Embryonic facial prominence (tissue), 1 donor: ENCODE measurements at regions not wholly inside any gene's neighbourhood (a gene's known extent, or its start where the extent isn't known, plus 50 kb on each side); places are given as distances from the start of the nearest gene placed in this dataset.

ENCODE experiments used
- DNase-seq: peaks from one replicate; pipeline ENCODE4 v3.0.0-alpha.2; 2016; ENCODE audit errors: extremely low spot score

DNA sequence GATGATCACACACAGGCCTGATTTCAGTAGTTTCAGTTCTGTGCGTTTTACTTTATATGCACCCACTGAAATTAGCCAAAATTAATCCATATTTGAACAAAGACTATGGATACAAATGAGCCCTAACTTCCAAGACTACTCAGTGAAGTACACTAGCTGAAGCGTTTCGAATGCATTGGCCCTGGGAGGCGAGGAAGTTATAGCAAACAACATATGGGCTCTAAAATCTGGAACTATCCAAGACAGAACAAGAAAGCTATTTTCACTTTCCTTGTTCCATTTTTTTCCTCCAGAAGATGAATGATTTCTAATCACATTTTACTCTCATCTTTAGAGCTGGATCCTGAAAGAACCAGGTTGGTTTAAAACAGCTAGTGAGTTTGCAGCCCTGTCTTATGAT is 399.4 kb upstream of the HNRNPA3 start:
- DNase-seq: no peak

DNA sequence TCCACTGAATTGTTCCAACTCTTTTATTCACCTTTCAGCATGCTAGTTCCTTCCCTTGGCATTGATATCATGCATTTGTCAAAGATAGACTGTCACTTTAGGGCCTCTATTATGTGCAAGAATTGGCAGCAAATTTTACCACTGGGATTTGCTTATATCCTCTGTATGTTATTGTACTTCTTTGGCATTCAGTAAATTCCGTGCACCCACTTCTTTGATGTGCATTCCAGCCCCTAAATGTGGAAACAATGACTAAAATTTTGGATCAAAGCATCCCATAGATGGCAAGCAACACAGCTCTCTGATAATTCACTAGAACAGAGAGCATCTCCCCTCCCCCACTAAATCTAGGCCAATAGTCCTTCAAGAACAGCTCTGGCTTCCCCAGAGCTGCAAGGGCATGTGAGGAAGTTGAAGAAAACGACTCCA is 399.0 kb upstream of the HNRNPA3 start:
- DNase-seq: no peak

DNA sequence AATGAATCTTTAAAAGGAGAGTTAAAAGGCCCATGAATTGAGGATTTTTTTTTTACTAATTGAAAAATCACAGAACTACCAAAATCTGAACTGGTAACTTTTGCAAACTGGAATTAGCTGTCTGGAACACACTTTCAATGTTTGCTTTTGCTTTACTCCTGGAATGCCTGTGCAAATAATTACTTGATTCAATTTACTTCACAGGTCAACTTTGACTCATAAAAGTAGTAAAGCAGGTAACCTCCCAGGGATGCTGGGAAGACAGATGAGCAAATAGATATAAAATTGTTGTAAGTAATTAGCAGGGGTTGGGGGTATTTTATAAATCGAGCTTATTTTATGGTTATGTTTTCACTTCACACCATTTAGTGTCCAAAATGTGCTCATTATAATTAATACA is 398.3 kb upstream of the HNRNPA3 start:
- no peak for DNase-seq

DNA sequence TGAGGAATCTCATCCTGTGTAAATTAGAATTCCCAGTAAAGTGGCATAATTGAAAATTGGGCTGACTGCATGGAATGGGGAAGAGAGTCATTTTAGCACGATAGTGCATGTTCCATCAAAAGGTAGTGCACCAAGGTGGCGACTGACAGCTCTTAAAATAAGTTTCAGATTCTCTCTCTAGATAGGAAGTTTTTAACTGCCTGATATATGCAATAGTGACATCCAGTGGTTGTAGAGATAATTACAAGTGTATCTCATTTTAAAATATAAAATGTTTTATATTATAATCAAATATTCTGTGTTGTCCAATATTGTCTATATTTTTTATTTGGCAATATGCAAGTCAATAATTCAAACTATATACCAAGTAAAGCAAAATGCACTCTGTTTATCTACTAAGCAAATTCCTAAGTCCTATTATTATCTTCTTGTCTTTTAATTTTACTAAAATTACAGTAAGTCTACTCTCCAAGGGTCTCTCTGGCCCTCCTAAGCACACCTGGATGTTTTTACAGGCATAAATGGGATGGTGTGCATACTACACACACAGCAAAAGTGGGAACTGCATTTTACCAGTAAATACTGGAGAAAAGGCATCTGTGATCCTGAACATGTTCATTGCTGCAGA is 397.7 kb upstream of the HNRNPA3 start:
- peak; percentile 59 for DNase-seq

DNA sequence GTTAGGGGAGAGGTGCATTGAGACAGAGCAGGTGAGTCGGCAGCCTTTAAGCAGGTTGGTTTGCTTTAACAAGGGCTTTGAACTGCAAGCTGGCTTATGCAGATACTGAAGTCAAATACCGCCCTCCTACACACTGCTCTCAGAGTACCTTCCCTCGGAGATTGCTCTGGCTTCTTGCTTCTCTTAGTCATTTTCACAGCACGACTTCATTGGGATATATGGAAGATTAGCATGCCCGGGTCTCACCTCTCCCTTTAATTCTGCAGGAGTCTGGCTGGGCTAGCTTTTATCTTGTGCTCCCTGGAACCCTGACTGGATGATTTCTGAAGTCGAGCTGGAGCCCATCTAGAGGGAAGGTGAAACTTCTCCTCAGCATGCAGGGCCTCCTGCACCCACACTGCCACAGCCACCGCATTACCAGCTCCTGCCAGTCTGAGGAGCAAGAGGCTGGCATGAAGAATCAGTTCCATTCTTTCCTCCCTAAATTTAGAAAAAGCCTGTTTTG is 395.5 kb upstream of the HNRNPA3 start:
- DNase-seq: no peak

DNA sequence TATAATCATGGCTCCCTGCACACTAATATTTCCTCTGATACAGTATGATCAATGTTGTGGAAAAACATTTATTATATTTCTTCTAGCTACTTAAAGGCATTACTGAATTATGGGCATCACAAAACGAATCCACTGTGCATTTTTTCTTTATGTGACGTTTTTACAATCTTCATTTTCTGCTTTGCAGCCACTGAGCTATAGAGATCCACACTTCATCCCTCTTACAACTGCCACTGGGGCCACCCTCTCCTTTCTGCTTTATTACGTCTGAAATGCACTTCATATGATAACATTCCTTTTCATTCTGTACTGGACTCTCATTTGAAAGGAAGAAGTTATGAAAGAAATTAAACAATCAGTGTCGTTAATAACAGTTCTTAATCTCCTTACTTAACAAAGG is 394.5 kb upstream of the HNRNPA3 start:
- no peak for DNase-seq

DNA sequence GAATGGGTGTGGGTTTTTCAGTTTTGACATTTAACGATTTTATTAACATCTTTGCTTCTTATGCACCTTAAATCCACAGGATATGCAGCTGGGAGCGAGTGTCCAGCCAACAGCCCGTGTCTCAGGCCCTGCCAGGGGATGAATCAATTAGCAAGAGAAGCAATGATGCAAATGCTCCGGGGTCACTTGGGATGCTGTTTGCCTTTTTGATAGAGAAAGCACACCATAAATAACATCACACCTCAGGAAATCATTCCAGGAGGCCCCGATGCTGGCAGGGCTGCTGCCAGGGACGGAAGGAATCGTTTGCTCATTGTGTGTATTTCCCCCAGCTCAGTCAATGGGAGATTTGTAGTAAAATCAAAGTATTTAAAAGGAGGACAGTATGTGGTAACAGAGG is 394.0 kb upstream of the HNRNPA3 start:
- DNase-seq: no peak

DNA sequence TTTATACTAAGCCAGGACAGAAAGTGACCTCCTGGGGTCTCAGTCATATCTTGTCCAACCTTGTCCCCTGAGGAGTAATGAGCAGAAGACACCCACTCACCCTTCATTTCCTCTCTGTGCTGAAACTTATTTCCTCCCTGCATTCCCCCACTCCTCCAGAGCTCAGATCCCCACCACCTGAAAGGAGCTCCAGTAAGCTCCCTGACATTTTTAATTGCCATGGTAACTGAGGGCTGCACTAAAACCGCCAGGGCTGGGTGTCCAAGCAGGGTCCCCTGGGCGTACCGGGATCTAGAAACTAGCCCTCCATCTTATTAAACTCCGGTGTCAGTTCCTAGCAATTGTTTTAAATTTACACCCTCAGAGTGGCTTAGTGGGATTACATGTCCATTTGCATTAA is 393.3 kb upstream of the HNRNPA3 start:
- DNase-seq: no peak

DNA sequence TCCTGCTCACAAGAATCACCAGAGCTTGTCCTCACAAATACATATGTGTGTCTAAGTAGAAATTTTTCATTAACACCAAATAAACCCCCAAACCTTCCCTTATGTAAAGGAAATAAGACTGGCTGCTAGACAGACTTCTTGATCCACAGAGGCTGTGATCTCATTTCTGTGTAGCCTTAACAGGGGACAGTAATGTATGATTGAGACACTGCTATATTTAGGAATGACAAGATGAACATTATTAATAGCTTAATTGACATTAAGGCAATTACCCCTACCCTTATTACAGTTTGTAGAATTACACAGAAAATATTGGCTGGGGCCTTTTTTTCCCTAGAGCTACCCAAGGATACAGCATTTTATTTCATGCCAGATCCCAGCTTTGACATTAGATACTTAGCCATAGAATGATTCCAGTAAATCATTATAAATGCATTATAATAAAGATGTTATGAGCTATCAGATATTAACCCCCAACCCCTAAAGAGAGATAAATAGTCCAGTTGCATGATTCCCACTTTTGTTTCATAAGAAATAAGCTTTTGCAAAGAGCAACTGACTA is 392.1 kb upstream of the HNRNPA3 start:
- no peak for DNase-seq

DNA sequence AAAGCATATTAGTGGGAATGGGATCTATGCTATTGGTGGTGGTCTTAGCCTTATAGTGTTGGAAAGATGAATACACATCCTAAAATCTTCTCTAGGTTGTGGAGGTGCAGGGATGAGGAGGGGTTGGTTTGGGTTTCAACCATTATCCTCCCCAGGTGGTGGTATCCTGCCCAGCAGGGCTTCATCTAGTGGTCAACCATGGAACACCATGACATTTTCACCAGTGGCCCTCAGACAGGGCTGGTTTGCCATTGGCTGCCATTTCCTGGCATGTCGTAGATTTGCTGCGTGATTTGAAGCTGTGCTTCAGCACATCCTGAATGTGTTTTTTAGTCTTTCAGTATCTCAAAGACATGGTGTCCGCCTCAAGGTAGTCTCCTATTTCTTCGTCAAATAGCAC is 391.2 kb upstream of the HNRNPA3 start:
- DNase-seq: no peak

DNA sequence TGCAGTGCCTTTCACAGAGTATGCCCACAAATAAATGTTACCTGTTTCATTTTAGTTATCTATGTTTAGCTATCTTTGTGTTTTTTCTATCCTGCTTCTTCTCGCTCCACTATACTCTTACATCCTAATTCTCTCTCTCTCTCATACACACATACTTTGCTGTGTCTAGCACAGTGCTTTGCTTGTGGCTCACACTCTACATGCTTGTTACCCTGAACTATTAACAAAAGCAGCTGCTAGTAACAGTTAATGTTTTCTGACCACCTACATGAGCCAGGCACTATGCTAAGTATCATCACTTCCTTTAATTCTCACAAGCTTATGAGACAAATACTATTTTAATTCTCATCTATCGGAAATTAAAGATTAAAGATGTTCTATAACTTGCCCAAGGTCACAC is 390.5 kb upstream of the HNRNPA3 start:
- DNase-seq: no peak

DNA sequence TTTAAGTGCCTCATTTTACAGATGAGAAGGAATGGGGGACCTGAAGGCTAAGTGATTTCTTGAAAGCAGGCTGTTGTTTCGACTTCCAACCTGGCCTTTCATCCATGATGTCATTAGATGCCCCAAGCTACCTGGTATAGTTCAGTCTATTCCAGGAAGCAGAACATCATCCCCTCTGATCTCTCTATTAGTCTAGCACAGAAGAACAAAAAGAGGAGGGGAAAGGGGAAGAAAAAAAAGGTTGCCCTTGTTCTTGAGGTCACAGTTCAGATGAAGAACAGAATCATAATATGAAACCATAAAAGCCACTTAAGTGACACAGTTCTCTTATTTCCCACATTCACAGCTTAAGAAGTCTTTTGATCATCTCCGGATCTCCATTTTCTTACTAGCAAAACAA is 386.2 kb upstream of the HNRNPA3 start:
- DNase-seq: no peak

DNA sequence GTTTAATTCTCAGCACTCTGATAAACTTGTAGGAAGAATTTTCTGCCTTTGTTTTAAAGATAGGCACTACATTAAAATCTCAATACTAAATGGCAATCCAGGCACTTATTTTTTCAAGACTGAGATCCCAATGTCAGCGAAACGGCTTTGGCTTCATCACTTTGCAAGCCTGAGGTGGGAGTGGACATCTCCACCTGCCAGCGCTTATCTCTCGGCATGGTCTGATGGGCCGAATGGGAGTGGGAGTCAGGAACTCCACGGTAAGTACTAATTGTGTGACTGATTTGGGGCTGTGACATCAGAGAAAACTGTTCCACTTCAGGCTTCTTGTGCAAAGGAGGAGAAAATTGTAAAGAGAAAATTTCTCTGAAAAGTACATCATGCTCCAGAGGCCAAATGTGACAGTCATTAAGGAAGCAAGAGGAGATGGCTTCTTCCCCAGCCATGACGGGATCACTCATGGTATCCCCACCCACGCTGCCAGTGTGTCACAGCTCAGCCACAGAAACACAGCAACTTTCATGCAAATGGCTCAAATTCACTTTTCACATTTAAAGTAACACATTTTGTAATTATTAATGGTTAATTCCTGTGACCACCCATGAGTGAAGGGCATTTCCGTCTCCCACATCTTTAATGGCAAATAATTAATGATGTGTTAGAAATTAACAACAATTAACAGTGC is 385.5 kb upstream of the HNRNPA3 start:
- DNase-seq: no peak

DNA sequence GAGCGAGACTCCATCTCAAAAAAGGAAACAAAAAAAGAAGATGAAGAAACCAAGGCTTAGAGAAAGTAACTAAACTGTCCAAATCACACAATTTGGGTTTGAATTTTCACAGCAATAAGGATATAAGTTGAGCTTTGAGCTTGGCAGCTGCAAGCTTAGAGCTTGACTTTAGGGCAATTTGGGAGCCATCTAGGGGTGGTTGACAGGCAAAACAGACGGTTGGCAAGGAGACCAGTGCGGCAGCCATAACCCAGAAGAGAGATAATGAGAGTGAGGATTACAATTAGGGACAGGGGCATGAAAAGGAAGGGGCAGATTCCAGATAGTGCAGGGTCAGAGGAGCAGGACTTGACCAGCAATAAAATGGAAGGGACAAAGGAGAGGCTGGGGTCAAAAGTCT is 382.2 kb upstream of the HNRNPA3 start:
- no peak for DNase-seq

DNA sequence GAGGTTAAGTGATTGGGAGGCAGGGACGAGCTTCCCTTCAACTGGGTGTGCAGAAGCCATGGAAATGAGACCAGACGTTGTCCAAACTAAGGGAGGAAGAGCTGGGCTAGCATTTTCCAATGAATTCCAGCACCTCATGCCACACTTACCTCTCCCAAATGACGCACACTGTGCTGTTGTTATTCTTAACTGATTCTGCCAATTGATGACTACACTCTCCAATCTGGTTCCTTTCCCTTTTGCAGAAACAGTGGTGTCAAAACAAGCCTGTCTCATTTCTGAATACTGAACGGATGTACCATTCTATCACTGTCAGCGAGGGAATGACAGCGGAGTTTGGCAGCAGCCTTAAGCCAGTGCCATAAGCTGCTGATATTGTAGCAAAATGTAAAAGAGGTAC is 380.5 kb upstream of the HNRNPA3 start:
- no peak for DNase-seq

DNA sequence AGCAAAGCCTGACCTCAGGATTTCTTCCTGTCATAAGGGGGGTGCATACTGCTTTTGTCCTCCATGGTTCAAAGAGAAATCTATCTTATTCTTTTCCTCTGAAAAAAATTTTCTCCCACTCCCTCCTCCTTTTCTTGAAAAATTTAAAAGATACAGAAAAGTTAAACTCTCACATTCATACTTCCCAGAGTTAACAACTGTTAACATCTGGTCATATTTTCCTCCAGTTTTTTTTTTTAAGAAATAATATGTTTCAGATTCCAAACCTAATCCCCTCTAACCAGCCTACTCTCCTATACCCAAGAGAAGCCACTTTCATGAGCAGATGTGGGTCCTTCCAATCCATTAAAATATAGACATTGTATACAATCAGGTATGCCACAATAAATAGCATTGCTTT is 378.9 kb upstream of the HNRNPA3 start:
- peak; percentile 36 for DNase-seq

DNA sequence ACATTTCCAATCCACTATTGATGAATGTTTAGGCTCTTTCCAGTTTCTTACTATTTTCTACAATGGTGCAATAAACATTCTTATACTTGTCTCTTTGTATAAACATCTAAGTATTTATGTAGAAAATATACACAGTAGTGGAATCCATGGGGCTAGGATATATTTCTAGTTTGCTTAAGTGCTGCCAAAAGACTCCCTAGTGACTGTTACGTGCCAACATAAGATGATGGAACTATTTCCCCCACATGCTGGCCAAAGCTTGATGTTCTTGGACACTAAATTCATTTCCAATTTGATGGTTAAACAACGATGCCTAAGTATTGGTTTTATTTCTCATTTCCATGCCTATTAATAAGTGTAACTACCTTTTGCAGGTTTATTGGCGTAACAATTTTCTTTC is 378.4 kb upstream of the HNRNPA3 start:
- DNase-seq: no peak

DNA sequence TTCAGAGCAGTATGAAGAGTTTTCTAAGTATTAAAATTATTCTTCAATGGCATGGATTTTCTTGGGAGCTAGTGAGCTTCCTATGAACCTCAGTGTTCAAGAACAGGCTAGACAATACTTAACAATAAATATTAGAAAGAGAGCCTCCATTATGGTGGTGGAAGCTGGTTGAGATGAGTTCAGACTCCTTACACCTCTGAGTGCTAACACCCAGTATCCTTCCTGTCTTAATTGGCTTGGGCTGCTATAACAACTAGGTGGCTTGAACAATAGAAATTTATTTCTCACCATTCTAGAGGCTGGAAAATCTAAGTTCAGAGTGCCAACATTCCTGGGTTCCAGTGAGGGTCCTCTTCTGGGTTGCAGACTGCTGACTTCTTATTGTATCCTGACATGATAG is 369.4 kb upstream of the HNRNPA3 start:
- no peak for DNase-seq

DNA sequence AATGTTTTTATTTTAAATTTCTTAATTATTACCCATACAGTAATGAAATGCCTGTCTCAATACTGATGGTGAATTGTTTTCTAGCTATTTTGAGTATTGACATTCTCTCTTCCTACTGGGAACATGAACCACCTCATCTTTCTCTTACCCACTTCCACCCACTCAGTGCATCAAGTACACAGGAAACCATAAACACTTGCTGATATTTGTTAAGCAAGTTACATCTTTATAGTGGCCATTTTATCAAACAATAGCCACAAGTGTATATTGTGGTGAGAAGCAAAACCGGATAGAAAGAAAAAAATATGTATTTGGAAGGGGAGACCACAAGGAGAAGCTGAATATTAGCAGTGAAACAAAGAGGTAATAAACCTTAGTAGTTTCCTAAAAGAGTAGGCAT is 368.1 kb upstream of the HNRNPA3 start:
- no peak for DNase-seq

DNA sequence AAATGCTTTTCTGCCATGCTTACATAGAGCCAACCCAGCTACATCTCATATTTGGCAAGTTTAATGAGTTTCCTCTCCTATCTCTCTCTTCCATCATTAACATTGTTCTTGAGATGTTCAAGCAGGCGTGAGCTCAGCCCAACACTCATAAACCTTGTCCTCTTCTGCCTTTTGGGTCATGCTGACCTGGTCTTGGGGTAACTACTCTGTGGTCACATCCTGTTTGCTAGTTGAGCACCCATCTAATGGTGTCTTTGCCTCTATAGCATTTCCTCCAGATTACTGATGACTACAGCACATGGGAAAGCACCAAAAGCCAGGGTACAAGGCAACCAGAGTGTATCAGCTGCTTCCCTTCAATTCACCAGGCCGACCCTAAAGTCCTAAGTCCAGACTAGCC is 366.9 kb upstream of the HNRNPA3 start:
- DNase-seq: no peak

DNA sequence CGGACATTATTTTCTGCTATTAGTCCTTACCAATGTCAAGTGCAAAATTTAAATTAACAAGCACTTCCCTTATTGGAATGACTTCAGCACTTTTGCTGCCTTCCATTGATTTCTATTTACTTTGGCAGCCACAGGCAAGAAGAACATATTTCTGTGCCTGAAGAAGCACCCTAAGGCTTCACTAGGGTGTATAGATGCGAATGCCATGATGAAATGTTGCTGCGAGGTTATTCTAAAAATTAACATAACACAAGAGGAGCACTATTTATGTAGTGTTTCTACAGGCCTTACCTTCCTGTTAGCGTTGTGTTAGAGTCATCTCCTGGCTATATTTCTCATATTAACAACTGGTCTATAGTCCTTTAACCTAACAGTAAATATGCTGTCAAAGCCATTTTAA is 365.0 kb upstream of the HNRNPA3 start:
- DNase-seq: no peak

DNA sequence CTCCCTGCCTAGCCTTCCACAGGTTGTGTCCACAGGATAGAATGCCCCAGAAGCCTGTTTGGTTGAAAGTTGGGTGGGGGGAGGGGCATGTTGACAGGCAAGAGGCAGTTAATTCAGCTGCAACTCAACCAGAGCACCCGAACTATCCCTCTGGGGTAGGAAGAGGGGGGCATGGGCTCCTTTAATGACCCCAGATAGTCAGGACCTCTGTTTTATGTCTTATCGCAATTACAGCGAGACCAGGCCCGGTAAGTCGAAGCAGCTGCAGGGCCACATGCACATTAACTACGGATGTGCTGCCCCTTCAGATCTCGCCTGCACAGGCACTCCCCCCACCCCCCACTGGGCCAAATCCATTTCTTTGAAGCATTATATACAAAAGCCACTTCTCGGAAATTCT is 363.8 kb upstream of the HNRNPA3 start:
- DNase-seq: no peak

DNA sequence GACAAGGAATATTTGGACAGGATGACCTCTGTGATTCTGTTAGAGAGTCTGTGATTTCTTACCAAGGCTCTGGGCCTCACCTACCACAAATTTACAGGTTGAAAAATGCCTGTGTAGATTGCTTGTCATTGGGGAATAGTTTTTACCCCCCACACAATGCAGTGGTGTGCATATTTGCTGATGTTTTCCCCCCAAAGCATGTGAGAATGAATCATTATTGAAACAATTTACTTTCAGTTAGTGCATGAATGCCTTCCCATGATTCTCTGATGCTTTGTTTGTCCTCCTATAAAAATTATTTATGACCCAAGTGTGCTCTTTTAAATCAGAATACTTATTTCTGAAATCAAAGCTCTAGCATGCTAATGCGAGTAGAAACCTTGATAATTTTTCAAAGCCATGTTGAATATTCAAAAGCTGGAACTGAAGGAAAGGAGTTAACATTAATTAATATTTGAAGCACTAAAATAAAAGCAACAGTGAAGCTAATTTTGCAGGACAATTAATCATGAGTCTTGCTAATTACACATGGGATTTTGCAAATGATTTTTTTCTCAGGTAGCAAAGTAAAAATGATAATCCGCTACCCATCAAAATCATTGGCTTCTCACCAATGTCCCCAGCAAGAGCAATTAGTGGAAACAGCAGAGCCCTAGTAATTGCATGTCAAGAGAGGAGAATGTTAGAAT is 361.2 kb upstream of the HNRNPA3 start:
- no peak for DNase-seq
